G401 (cell line): ENCODE measurements at regions not wholly inside any gene's neighbourhood (a gene's known extent, or its start where the extent isn't known, plus 50 kb on each side); places are given as distances from the start of the nearest gene placed in this dataset.
"Not testable (repeated sequence)": the region's sequence is repeated elsewhere in the genome, so short reads cannot be mapped to it uniquely, and the experiment has no call there.

Source experiments
- DNase-seq: peaks from one replicate; pipeline ENCODE4 v3.0.0-alpha.2; 2015; ENCODE audit warnings: low spot score
- in situ Hi-C: cut with HindIII; loops from 2 replicates; pipeline ENCODE4 v1.10.0; 2016; ENCODE audit warnings: low sequenced_read_pairs, mixed read lengths

GRCh38 chr1:235059221-235059620 lies 69.4 kb downstream of the TOMM20 start:
- in situ Hi-C loops, result no loop called here
- DNase-seq, result no peak

GRCh38 chr1:235058695-235059094 lies 69.9 kb downstream of the TOMM20 start:
- DNase-seq, result no peak
- in situ Hi-C loops, result no loop called here

- in situ Hi-C loops, result no loop called here
- DNase-seq, result no peak
These were observed 71.0 kb downstream of the TOMM20 start for GRCh38 chr1:235057385-235058306.

- no peak for DNase-seq
- in situ Hi-C loops, result no loop called here
These were observed 71.7 kb downstream of the TOMM20 start for GRCh38 chr1:235056937-235057336.

- no peak for DNase-seq
- in situ Hi-C loops, result no loop called here
These were observed 73.7 kb downstream of the TOMM20 start for GRCh38 chr1:235054936-235055335.

- no peak for DNase-seq
These were observed 74.2 kb downstream of the TOMM20 start for GRCh38 chr1:235054466-235054865.

GRCh38 chr1:235052067-235053008 lies 76.3 kb downstream of the TOMM20 start:
- in situ Hi-C loops, result no loop called here
- DNase-seq, result no peak

More at GRCh38 chr1:235054466-235054865, 74.2 kb downstream of the TOMM20 start:
- in situ Hi-C loops, result no loop called here

- DNase-seq, result no peak
- in situ Hi-C loops, result no loop called here
These were observed 77.1 kb downstream of the TOMM20 start for GRCh38 chr1:235051521-235051920.

GRCh38 chr1:235050911-235051360 lies 77.7 kb downstream of the TOMM20 start:
- in situ Hi-C loops, result no loop called here
- DNase-seq, result no peak

GRCh38 chr1:235049716-235050378 lies 78.8 kb downstream of the TOMM20 start:
- in situ Hi-C loops, DNase-seq: not testable (repeated sequence)

- in situ Hi-C loops, result no loop called here
- DNase-seq, result no peak
These were observed 79.4 kb downstream of the TOMM20 start for GRCh38 chr1:235049217-235049616.

- DNase-seq, result no peak
- in situ Hi-C loops, result no loop called here
These were observed 81.2 kb downstream of the TOMM20 start for GRCh38 chr1:235047331-235047871.

- no peak for DNase-seq
- in situ Hi-C loops, result no loop called here
These were observed 82.6 kb downstream of the TOMM20 start for GRCh38 chr1:235045921-235046601.

GRCh38 chr1:235045034-235045690 lies 83.5 kb downstream of the TOMM20 start:
- no peak for DNase-seq
- in situ Hi-C loops, result no loop called here

GRCh38 chr1:235043234-235043633 lies 85.4 kb downstream of the TOMM20 start:
- no peak for DNase-seq
- in situ Hi-C loops, result no loop called here

GRCh38 chr1:235038701-235039100 lies 89.9 kb downstream of the TOMM20 start:
- in situ Hi-C loops, result no loop called here
- DNase-seq, result no peak

GRCh38 chr1:235035928-235036327 lies 92.7 kb downstream of the TOMM20 start:
- in situ Hi-C loops, result no loop called here
- no peak for DNase-seq
